HepG2 (cell line): ENCODE measurements at regions not wholly inside any gene's neighbourhood (a gene's known extent, or its start where the extent isn't known, plus 50 kb on each side); places are given as distances from the start of the nearest gene placed in this dataset.

Source experiments
- BCL3 ChIP-seq: sonication (generic); formaldehyde crosslinking; IDR thresholded peaks from 2 replicates; pipeline ENCODE4 v1.5.1; 2020; ENCODE audit warnings: mild to moderate bottlenecking, missing genetic modification reagents, moderate library complexity
- CTCF ChIP-seq: sonication (generic); formaldehyde crosslinking; IDR thresholded peaks from 2 replicates; pipeline ENCODE4 v1.5.0; 2020; ENCODE audit warnings: mild to moderate bottlenecking, missing genetic modification reagents, moderate library complexity
- FLYWCH1 ChIP-seq: sonication (generic); formaldehyde crosslinking; IDR thresholded peaks from 2 replicates; pipeline ENCODE4 v1.8.1; 2023; ENCODE audit warnings: mild to moderate bottlenecking, missing genetic modification reagents
- HDAC2 ChIP-seq: sonication (generic); formaldehyde crosslinking; IDR thresholded peaks from 2 replicates; pipeline ENCODE4 v1.4.0; 2020; ENCODE audit warnings: missing genetic modification reagents
- POLR2A ChIP-seq, 2 experiments: IDR thresholded peaks; 2 replicates each; pipeline ENCODE4 v1.6.1; 2011; ENCODE audit warnings: low read depth in 2 of 2, low read length in 2 of 2, mild to moderate bottlenecking in 1 of 2, moderate library complexity in 1 of 2; ENCODE audit not compliant: insufficient read depth in 1 of 2
- POLR2AphosphoS5 ChIP-seq: IDR thresholded peaks from 2 replicates; pipeline ENCODE4 v1.6.1; 2012; ENCODE audit warnings: low read depth, low read length
- RXRA ChIP-seq: sonication (generic); formaldehyde crosslinking; IDR thresholded peaks from 2 replicates; pipeline ENCODE4 v1.5.1; 2020; ENCODE audit warnings: missing genetic modification reagents
- ZNF232 ChIP-seq: sonication (generic); formaldehyde crosslinking; IDR thresholded peaks from 2 replicates; pipeline ENCODE4 v1.4.0; 2020; ENCODE audit warnings: missing genetic modification reagents, borderline replicate concordance
- ZNF253 ChIP-seq: sonication (generic); formaldehyde crosslinking; IDR thresholded peaks from 2 replicates; pipeline ENCODE4 v1.8.0; 2022; ENCODE audit warnings: mild to moderate bottlenecking, missing genetic modification reagents, borderline replicate concordance

GRCh38 chr14:89681086-89682018 lies 264.3 kb upstream of the FOXN3 start:
- TF ChIP-seq POLR2A (IDR thresholded peaks at IDR 0.05; ENCODE audit: insufficient read depth in 1 of 2, low read depth in 2 of 2, low read length in 2 of 2), result no peak
- TF ChIP-seq ZNF232, result no peak
- TF ChIP-seq HDAC2 (CRISPR knock-in tag), result no peak
- TF ChIP-seq BCL3, result no peak
- no peak for TF ChIP-seq ZNF253
- no peak for TF ChIP-seq CTCF (CRISPR knock-in tag)
- no peak for TF ChIP-seq POLR2AphosphoS5
- no peak for TF ChIP-seq RXRA
- TF ChIP-seq FLYWCH1, result no peak
